ENCODE measurements at regions not wholly inside any gene's neighbourhood (a gene's known extent, or its start where the extent isn't known, plus 50 kb on each side); places are given as distances from the start of the nearest gene placed in this dataset.

DNA sequence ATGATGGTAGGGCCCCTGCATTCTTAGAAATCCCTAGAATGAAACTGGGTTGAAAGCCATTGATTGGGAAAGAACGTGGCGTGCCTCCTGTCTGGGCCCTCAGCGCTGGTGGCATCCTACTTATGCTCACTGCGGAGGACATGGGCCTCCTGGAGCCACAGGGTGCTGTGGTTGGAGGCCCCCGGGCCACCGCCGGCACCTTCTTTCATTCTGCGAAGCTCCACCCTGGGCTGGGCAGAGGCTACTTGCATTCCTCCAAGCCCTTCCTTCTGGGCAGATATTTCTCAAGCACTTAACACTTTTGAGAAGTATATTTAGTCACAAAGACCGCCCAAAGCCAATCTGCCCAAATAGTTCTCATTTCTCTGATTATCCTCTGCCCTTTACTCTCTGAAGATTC lies 311.9 kb downstream of the MYCN start:
- no peak for TF ChIP-seq YY1 (IDR thresholded peaks at IDR 0.05; ENCODE audit: insufficient read depth, insufficient read length)
- no peak for TF ChIP-seq ZNF274 (IDR thresholded peaks at IDR 0.05; ENCODE audit: low read depth, low read length)
- TF ChIP-seq SUZ12 (IDR thresholded peaks at IDR 0.05; ENCODE audit: extremely low read depth, insufficient read depth, insufficient read length) = no peak
